C4-2B (cell line): ENCODE measurements at regions not wholly inside any gene's neighbourhood (a gene's known extent, or its start where the extent isn't known, plus 50 kb on each side); places are given as distances from the start of the nearest gene placed in this dataset.

Source experiments
- H3K27ac ChIP-seq: fragments of 450-650 bp; 2 replicates; pipeline ENCODE4 v1.5.1; 2017
- ZFX ChIP-seq: fragments of 450-650 bp; IDR thresholded peaks from 2 replicates; pipeline ENCODE4 v1.6.1; 2017
- TF ChIP-seq, protein P1 (sequence below): fragments of 450-650 bp; conservative IDR thresholded peaks from 2 replicates; pipeline ENCODE4 v1.5.1; 2017; ENCODE audit warnings: mild to moderate bottlenecking

DNA sequence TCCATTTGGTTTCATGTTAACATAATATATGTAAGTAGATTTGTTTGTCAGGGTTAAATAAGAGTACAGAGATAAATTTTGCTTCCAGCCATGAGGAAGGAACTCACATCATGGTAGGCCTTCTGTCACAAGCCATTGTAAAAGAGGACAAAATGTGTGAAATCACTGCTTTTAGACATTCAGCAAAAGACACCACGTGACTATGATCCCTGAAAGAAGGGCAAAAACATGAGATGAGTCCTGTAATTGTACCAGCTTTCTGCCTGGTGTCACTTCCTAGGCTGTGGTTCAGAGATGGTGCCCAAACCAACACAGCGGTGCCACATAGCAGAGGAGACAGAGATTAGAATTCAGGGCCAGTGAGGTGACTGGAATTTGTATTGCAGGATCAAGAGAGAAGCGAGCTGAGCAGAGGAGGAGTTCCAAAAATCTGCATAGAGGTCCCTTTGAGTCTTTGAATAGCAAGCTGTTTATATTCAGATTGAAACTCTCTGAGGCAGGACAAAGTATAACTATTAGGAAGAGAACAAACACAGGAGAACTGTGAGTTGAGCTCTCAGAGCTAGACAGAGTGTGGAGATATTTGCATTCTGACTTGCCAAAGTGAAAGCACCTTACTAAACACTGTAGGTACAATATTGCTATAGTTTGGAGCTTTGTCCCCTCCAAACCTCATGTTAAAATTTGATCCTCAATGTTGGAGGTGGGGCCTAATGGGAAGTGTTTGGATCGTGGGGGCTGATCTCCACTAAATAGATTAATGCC is 52.6 kb upstream of the PDE7B start:
- H3K27ac ChIP-seq, result no peak overlapping the region
- TF ChIP-seq, protein P1, sequence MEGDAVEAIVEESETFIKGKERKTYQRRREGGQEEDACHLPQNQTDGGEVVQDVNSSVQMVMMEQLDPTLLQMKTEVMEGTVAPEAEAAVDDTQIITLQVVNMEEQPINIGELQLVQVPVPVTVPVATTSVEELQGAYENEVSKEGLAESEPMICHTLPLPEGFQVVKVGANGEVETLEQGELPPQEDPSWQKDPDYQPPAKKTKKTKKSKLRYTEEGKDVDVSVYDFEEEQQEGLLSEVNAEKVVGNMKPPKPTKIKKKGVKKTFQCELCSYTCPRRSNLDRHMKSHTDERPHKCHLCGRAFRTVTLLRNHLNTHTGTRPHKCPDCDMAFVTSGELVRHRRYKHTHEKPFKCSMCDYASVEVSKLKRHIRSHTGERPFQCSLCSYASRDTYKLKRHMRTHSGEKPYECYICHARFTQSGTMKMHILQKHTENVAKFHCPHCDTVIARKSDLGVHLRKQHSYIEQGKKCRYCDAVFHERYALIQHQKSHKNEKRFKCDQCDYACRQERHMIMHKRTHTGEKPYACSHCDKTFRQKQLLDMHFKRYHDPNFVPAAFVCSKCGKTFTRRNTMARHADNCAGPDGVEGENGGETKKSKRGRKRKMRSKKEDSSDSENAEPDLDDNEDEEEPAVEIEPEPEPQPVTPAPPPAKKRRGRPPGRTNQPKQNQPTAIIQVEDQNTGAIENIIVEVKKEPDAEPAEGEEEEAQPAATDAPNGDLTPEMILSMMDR, result no peak
- no peak for TF ChIP-seq ZFX
